Kidney (tissue), 13 donors: ENCODE measurements at regions not wholly inside any gene's neighbourhood (a gene's known extent, or its start where the extent isn't known, plus 50 kb on each side); places are given as distances from the start of the nearest gene placed in this dataset.
A peak's percentile ranks its signal among the peaks of the same experiment; 100 is the strongest.

ENCODE experiments used
- DNase-seq, 5 donors: peaks; one replicate each; pipeline ENCODE4 v3.0.0-alpha.2; 2013 to 2020
- FAIRE-seq: peaks from 2 replicates; lab custom pipeline; 2012; peaks lifted over from hg19 to GRCh38; lab: Jason Lieb, UNC
- H3K27ac ChIP-seq, 2 donors: one replicate each; pipeline ENCODE4 v1.7.0; 2013; ENCODE audit warnings: low read depth in 2 of 2, low read length in 2 of 2, inconsistent platforms in 1 of 2
- H3K27me3 ChIP-seq: one replicate; pipeline ENCODE4 v1.7.1; 2013; ENCODE audit warnings: low read length, inconsistent platforms; ENCODE audit not compliant: control insufficient read depth, insufficient read depth
- H3K36me3 ChIP-seq, 3 donors: one replicate each; pipeline versions ENCODE4 v1.7.0 to v1.7.1; 2013; ENCODE audit warnings: low read length in 3 of 3, control low read depth in 1 of 3, inconsistent platforms in 1 of 3; ENCODE audit not compliant: insufficient read depth in 3 of 3, control insufficient read depth in 2 of 3
- H3K4me1 ChIP-seq, 3 donors: one replicate each; pipeline versions ENCODE4 v1.7.0 to v1.7.1; 2013; ENCODE audit warnings: low read length in 3 of 3, inconsistent platforms in 1 of 3, low read depth in 1 of 3; ENCODE audit not compliant: control insufficient read depth in 2 of 3, insufficient read depth in 2 of 3
- H3K4me3 ChIP-seq, 3 donors: one replicate each; pipeline versions ENCODE4 v1.7.0 to v1.8.1; 2013; ENCODE audit warnings: low read length in 3 of 3, control low read depth in 1 of 3, inconsistent platforms in 1 of 3
- H3K9ac ChIP-seq, 3 donors: one replicate each; pipeline versions ENCODE4 v1.7.0 to v1.7.1; 2013; ENCODE audit warnings: low read length in 3 of 3, control low read depth in 1 of 3, inconsistent platforms in 1 of 3
- H3K9me3 ChIP-seq, 3 donors: one replicate each; pipeline versions ENCODE4 v1.7.0 to v1.7.1; 2013; ENCODE audit warnings: low read length in 3 of 3, control low read depth in 1 of 3, inconsistent platforms in 1 of 3; ENCODE audit not compliant: control insufficient read depth in 2 of 3, insufficient read depth in 1 of 3
- intact Hi-C: fragments of 100-400 bp; cut with DNase I; formaldehyde crosslinking; loops from one replicate; pipeline ENCODE4 v1.11.1; 2022
- TF ChIP-seq, protein P1 (sequence below): IDR thresholded peaks from 3 replicates; pipeline ENCODE4 v1.5.1; 2012; ENCODE audit warnings: mild to moderate bottlenecking, moderate library complexity, borderline replicate concordance; ENCODE audit not compliant: insufficient read depth; ENCODE audit errors: extremely low read depth
- donor health status: control.
- donor health status: control.
- donor health status: control.
- donor health status: control.
- donor health status: control.
- donor health status: DM: yes; HTN: yes; CAD: no.
- donor health status: Normal renal cell carcinoma (clear cell type).

GRCh38 chr2:21288739-21289520, 165.2 kb downstream of the TDRD15 start:
- H3K36me3 ChIP-seq, result no peaks in the 10 kb centered on the region
- no peaks in the 10 kb centered on the region for H3K27me3 ChIP-seq
- FAIRE-seq (no peak), DNase-seq (no peak)
- H3K27ac ChIP-seq, result no peak overlapping the region
- TF ChIP-seq, protein P1, sequence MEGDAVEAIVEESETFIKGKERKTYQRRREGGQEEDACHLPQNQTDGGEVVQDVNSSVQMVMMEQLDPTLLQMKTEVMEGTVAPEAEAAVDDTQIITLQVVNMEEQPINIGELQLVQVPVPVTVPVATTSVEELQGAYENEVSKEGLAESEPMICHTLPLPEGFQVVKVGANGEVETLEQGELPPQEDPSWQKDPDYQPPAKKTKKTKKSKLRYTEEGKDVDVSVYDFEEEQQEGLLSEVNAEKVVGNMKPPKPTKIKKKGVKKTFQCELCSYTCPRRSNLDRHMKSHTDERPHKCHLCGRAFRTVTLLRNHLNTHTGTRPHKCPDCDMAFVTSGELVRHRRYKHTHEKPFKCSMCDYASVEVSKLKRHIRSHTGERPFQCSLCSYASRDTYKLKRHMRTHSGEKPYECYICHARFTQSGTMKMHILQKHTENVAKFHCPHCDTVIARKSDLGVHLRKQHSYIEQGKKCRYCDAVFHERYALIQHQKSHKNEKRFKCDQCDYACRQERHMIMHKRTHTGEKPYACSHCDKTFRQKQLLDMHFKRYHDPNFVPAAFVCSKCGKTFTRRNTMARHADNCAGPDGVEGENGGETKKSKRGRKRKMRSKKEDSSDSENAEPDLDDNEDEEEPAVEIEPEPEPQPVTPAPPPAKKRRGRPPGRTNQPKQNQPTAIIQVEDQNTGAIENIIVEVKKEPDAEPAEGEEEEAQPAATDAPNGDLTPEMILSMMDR, result no peak
- intact Hi-C loops, result no loop called here
- no peak overlapping the region for H3K4me3 ChIP-seq
- no peak overlapping the region for H3K9ac ChIP-seq
- H3K4me1 ChIP-seq, result no peaks in the 10 kb centered on the region
- no peaks in the 10 kb centered on the region for H3K9me3 ChIP-seq

DNA sequence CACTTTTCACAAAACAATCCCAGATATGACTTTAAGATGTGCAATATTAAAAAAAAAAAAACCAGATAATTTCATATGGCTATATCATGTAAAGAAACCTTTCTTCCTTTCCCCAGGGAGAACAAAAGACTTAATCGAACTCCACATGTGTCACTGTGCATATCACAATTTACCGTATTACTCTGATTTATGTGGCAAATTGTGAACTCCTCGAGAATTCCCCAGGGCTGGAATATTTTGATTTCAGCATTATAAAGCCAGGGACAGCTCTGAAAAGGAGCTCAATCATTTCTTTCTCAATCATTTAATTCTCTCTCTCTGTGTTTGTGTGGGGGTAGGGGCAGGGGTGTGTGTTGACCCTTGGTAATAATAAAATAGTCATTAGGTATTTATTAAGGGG, 165.8 kb downstream of the TDRD15 start:
- TF ChIP-seq, protein P1, result no peak
- Histone ChIP-seq H3K4me1 (no peaks in the 10 kb centered on the region), H3K27ac (no peak overlapping the region), H3K36me3 (no peaks in the 10 kb centered on the region), H3K9me3 (no peaks in the 10 kb centered on the region), H3K9ac (no peak overlapping the region), H3K27me3 (no peaks in the 10 kb centered on the region), H3K4me3 (no peak overlapping the region)
- DNase-seq (no peak), FAIRE-seq (no peak)
- intact Hi-C loops, result no loop called here

- H3K9ac ChIP-seq, result no peak overlapping the region
- H3K27me3 ChIP-seq, result no peaks in the 10 kb centered on the region
- H3K4me1 ChIP-seq, result no peaks in the 10 kb centered on the region
- H3K36me3 ChIP-seq, result no peaks in the 10 kb centered on the region
- TF ChIP-seq, protein P1, result no peak
- H3K27ac ChIP-seq, result no peak overlapping the region
- DNase-seq, result no peak
- intact Hi-C loops, result no loop called here
- no peak for FAIRE-seq
- H3K4me3 ChIP-seq, result no peak overlapping the region
- no peaks in the 10 kb centered on the region for H3K9me3 ChIP-seq
Measured at GRCh38 chr2:21289989-21290388, 166.2 kb downstream of the TDRD15 start.

DNA sequence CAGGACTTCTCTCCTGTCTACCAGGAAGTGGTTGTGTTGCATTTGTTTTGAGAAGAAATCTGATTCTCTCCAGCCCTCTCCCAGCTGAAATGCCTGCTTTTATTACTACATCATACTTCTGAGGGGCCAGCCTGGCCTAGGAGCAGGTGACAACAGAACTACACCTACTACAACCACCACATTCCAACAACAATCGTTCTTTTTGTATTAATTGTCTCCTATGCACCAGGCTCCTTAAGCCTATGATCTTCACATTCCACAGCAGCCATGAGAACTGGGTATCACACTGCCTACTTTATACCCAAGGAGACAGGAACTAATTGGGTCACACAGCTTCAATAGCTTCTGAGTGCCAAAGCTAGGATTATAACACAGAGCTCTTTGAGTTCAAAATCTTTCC, 167.7 kb downstream of the TDRD15 start:
- H3K27me3 ChIP-seq, result no peaks in the 10 kb centered on the region
- TF ChIP-seq, protein P1, result no peak
- H3K9me3 ChIP-seq, result no peaks in the 10 kb centered on the region
- FAIRE-seq (no peak), DNase-seq (peak in 1 of 5 donors; percentile 50)
- no peaks in the 10 kb centered on the region for H3K4me1 ChIP-seq
- H3K27ac ChIP-seq, result no peak overlapping the region
- H3K9ac ChIP-seq, result no peak overlapping the region
- intact Hi-C loops, result no loop called here
- no peaks in the 10 kb centered on the region for H3K36me3 ChIP-seq
- no peak overlapping the region for H3K4me3 ChIP-seq
